UCSD-AML1 (cell line): ENCODE measurements at regions not wholly inside any gene's neighbourhood (a gene's known extent, or its start where the extent isn't known, plus 50 kb on each side); places are given as distances from the start of the nearest gene placed in this dataset.
A peak's percentile ranks its signal among the peaks of the same experiment; 100 is the strongest.
"Not testable (repeated sequence)": the region's sequence is repeated elsewhere in the genome, so short reads cannot be mapped to it uniquely, and the experiment has no call there.

Experiments
- DNase-seq: peaks from one replicate; lab custom pipeline; 2025; ENCODE audit not compliant: unreplicated experiment; lab: John Stamatoyannopoulos, UW

DNA sequence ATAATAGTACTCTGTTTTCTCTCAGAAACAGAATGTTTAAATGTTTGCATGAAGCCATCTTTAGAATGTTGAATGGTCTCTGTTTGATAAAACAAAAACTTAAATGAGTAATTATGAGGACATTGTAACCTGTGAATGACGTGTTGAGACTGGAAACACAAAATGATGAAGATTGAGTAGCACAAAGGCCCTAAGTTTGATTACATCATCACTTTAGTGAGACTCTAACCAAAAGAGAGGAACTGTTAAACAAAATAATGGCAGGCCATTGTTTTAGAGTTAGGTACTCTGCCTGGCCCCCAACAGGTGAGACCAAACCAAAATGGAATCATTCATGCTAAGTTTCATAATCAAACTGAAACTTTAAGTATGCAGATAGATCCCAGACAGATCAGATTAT is 1561.7 kb upstream of the SLC39A10 start:
- DNase-seq, result no peak

DNA sequence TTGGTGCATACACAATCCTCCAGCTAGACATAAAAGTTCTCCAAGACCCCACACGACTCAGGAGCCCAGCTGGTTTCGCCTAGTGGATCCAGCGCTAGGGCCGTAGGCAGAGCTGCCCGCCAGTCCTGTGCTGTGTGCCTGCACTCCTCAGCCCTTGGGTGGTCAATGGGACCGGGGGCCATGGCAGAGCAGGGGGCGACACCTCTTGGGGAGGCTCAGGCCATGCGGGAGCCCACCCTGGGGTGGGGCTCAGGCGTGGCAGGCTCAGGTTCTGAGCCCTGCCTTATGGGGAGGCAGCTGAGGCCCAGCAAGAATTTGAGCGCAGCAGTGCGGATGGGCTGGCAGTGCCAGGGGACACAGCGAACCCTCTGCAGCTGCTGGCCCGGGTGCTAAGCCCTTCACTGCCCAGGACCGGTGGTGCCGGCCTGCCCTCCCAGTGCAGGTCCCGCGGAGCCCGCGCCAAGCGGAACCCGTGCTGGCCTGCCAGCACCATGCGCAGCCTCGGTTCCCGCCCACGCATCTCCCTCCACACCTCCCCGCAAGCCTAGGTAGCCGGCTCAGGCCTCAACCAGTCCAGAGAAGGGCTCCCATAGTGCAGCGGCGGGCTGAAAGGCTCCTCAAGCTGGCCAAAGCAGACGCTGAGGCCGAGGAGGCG is 1566.6 kb upstream of the SLC39A10 start:
- no peak for DNase-seq

DNA sequence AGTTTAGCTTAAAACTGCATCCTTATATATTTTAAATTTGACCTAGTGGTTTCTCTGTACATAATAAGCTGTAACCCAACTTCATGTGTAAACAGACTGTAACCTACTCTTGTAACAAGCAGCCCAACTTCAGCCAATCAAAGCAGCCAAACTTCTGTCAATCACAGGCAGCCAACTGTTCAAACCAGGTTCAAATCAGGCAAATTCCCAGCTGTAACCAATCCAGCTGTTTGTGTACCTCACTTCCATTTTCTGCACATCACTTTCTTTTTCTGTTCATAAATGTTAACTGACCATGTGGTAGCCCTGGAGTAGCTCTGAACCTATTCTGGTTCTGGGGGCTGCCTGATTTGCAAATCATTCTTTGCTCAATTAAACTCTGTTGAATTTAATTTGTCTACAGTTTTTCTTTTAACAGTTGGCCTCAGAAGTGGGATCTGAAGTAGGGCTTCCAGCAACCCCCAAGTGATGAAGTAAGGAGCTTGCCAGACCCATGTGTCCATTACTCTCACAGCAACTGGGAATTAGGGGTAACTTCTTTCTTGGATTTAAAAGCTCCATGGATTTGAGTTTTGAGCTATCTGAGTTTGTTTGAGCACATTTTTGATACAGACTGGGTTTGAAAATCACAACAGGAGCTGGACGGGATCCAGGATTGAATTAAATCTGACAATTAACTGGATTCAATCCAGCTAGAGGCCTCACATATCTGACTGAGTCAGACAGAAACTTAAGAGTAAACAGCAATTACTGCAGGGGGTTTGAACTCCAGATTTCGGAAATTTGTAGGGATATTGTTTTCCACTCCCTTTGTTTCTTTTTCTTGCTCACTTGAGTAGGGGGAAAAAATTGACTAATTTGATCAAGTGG is 1569.7 kb upstream of the SLC39A10 start:
- no peak for DNase-seq

DNA sequence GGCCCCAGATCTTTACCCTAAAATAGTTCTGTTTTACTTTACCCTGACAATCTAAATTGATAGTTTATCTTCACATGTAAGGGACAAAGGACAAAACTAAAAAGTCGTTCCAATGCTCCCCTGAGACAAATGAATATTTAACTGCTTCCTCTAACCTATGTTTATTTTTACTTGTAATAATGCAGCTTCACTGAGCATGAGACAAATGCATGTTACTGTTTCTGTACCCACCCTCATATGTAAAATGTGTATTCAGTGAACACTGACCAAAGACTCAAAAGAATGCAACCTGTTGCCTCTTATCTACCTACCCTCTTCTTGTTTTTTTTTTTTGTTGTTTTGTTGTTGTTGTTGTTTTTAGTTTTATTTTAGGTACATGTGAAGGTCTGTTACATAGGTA is 1570.9 kb upstream of the SLC39A10 start:
- DNase-seq, result no peak

DNA sequence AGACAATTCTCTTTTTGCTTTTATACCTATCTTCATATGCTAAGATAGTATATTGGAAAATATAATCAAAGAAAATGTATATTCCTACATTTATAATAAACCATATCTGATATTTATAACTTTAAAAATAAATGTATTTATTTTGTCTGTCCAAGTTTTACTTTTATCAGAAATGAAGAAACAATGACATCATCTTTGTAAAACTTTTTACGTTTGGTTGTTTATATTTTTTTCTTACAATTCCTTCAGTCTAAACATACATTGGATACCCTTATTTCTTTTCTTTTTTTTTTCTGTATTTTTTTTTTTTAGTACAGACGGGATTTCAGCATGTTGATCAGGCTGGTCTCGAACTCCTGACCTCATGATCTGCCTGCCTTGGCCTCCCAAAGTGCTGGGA is 1577.0 kb upstream of the SLC39A10 start:
- no peak for DNase-seq

DNA sequence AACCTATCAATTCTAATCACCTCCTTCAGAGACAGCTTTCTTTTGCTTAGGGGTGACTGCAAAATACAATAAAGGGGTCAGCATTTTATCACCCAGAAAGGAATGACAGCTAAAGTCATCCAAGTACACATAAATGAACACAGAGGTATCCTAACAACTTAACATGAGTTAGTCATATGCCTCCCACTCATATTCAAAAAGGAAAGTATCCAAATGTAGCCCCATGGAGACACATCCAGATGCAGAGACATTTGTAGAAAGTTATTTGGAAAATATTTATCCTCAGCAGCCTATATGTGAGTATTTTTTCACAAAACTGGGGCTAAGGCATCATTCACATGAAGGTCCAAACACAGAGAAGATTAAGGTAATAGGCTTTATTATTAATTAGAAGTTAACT is 1579.7 kb upstream of the SLC39A10 start:
- no peak for DNase-seq

DNA sequence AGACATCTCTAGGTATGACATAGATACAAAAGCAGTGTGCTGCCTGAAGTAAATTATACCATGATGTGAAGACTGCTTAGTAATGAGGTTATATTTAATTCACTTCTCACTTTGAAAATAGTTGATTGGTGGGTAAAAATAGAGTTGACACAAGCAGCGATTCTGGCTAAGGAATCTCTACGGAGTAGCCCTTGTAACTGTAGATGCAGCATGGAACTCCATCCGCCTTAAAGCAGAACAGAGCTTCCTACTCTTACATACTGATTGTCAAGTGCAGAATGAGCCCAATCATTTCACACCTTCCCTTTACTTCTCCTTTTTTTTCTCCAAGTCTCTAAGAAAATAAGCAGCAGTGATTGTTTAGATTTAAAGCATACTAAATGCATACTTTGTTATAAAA is 1594.6 kb upstream of the SLC39A10 start:
- no peak for DNase-seq

DNA sequence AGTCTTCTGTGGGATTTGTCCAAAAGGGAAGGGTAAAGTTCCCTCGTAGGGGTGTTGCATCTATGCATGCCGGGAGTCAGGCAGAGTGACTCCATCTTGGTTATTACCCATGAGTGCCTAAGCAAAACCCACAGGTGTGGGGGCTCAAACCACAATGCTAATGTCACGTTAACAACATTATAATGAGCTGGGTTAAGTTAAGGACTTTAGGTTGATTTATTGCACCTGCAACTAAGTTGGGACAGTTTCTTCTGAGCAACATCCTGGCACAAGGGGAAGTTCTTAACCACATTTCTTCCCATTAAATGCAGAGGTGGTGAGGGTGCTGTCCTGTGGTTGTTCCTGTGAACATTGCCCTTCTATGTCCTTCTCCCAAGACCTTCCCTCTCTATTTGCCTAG is 1596.8 kb upstream of the SLC39A10 start:
- peak; percentile 29 for DNase-seq

DNA sequence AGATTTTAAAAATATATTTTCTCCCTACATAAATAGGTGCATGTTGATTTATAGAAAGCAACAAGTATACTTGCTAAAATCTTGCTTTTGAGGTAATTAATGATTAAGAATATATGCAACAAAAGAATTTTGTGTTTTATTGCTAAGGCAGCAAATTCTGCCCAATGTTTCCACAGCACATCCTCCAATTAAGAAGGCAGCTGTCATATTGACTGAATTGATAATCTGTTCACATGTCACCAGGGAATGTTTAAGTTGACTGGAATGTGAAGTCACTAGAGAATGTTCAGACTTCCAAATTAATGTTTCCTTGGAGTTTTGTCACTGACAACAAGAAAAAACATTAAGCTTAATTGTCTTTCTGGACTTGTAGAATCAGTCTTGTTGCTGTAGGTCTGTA is 1602.7 kb upstream of the SLC39A10 start:
- no peak for DNase-seq

DNA sequence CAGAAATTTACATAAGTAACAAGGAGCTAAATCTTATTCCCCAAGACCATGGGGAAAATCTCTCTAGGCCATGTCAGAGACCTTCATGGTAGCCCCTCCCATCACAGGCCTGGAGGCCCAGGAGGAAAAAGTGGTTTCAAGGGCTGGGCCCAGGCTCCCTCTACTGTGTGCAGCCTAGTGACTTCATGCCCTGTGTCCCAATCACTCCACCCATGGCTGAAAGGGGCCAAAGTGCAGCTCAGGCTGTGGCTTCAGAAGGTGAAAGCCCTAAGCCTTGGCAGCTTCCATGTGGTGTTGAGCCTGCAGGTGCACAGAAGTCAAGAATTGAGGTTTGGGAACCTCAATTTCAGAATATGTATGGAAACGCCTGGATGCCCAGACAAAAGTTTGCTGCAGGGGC is 1612.7 kb upstream of the SLC39A10 start:
- DNase-seq, result no peak

DNA sequence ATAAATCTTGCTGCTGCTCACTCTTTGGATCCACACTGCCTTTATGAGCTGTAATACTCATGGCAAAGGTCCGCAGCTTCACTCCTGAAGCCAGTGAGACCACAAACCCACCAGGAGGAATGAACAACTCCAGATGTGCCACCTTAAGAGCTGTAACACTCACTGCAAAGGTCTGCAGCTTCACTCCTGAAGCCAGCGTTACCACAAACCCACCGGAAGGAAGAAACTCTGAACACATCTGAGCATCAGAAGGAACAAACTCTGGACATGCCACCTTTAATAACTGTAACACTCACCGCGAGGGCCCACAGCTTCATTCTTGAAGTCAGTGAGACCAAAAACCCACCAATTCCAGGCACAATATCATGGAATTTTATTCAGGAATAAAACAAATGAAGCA is 1635.9 kb upstream of the SLC39A10 start:
- not testable (repeated sequence) for DNase-seq

DNA sequence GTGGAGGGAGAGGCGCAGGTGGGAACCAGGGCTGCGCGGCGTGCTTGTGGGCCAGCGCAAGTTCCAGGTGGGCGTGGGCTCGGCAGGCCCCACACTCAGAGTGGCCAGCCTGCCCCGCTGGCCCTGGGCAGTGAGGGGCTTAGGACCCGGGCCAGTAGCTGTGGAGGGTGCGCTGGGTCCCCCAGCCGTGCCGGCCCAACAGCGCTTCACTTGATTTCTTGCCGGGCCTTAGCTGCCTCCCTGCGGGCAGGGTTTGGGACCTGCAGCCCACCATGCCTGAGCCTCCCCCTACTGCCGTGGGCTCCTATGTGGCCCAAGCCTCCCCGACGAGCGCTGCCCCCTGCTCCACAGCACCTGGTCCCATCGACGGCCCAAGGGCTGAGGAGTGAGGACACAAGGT is 1636.9 kb upstream of the SLC39A10 start:
- DNase-seq, result no peak

DNA sequence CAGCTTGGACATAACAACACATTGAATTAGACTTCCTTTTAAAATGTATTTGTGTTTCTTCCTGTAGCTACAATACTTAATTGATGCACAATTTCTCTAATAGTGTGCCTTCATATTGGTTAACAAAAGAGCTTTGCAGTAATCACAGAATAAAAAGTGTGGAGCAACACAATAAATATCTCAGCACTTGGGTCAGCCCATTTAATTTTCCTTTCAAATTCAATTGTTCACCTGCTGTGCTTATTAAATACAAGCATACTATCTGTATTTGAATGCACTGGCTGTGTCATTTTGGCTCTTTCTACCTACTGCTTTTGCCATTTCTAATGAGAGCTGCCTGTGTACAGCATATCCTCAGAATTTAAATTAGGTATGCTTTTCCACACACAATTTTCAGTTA is 1641.3 kb upstream of the SLC39A10 start:
- no peak for DNase-seq

DNA sequence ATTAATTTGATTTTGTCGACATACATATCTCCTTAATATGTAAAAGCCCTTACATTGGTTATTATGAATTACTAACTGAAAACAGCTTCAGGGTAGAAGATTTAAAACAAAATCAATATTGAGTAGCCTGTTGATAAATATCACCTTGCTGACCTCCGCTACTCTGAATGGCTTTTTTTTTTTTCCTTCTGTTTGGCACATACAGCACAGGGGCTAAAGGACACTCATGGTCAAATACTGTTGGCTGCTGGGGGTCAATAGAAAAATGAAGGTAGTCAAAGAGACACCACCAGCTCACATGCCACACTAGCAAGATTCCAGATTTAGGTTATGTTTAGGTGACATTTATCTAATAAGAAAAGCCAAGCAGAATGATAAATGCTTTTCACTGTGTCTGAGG is 1642.4 kb upstream of the SLC39A10 start:
- no peak for DNase-seq

DNA sequence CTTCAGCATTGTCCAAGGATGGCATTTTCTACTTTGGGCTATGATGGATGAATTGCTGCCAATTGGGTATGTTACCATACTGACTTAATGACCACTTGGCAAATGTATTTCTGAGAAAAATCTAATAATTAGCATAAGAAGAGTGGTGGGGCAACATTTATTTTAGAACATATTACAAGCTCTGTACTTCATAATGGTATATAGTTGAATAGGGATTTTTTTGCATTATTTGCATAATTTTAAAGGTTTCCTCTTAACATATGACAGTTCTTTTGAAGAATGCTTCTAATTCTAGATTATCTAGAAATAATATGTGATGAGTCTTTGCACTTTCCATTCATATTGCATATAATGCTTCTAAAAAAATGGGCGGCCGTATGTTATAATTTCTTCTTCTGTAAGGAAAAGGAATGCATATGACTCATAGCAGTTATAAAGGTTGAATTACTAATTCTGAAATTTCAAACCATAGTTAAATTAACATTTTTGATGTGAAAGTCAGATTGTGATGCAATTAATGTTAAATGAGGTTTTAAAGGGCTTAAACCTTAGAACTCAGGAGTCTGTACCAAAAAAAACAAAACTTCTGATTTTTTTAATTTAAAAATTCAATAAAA is 1652.3 kb upstream of the SLC39A10 start:
- no peak for DNase-seq

DNA sequence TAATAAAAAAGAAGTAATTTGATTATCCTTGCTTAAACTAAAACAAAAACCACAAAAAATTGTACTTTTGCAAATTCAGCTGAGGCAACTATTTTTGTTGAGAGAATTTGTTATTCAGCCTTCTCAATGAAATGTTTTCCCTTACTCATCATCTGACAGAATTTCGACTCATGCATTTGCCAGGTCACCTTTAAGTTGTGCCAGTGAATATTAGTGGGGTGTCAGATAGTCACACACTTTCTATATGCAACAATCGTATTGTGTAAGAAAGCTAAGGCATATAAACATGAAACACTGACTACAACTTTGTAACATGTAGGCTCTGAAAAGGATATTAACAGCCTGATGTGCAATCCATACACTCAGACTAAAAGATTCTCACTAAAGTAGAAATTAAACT is 1653.1 kb upstream of the SLC39A10 start:
- no peak for DNase-seq

DNA sequence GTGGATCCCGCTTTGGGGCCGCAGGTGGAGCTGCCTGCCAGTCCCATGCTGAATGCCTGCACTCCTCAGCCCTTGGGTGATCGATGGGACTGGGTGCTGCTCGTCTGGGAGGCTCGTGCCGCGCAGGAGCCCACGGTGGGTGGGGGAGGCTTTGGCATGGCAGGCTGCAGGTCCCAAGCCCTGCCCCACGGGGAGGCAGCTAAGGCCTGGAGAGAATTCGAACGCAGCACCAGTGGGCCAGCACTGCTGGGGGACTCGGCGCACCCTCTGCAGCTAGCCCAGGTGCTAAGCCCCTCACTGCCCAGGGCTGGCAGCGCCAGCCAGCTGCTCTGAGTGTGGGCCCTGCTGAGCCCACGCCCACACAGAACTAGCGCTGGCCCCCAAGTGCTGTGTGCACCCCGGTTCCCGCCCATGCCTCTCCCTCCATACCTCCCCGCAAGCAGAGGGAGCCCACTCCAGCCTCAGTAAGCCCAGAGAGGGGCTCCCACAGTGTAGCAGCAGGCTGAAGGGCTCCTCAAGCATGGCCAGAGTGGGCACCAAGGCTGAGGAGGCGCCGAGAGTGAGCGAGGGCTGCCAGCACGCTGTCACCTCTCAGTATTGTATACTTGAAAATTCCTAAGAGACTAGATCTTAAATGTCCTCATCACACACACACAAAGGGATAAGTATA is 1654.2 kb upstream of the SLC39A10 start:
- DNase-seq, result no peak

DNA sequence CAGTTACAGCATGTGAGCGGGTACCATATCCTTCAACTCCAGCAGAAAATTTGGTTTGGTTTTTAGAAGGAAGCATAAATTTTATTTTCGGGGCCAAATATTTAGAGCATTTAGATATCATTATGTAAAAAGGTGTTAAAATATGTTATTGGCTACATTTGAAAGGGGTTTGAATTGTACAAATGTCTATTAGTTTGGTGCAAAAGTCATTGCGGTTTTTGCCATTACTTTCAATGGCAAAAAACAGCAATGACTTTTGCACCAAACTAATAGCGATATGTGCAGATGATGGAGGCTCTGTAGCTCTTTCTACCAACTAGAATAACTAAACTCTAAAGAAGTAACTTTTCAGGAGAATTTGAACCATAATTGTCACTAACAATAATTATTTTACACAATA is 1666.2 kb upstream of the SLC39A10 start:
- no peak for DNase-seq

DNA sequence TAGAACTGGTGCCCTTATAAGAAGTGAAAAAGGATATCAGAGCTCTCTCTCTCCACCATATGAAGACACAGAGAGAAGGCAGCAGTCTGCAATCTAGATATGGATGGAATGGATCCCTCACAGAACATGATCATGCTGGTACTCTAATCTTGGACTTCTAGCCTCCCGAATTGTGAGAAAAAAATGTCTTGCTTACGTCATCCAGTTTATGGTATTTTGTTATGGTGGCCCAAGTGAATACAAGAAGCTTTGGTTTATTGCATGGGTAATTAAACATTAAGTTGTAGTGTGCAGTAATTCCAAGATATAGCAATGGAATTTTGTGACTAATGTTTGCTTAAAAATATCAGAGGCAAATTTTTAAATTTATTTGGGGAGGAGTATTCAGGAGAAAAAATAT is 1667.4 kb upstream of the SLC39A10 start:
- DNase-seq, result no peak

DNA sequence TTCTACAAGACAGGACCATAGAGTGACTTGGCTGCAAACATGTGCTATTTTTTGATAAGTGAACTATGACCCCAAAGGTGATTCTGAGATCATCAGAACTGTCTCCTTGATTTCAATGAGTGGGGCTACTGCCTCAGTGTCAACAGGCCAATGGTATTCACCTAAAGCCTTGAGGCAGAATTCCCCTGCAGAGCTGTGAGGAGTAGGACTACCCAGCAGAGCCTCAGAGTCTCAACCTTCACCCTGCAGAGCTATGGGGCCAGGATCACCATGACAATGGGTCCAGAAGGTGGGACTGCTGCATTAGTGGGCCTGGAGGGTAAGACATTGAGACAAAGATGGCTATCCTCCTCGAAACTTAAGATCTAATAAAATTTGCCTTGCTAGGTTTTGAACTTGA is 1668.2 kb upstream of the SLC39A10 start:
- peak; percentile 1 for DNase-seq

DNA sequence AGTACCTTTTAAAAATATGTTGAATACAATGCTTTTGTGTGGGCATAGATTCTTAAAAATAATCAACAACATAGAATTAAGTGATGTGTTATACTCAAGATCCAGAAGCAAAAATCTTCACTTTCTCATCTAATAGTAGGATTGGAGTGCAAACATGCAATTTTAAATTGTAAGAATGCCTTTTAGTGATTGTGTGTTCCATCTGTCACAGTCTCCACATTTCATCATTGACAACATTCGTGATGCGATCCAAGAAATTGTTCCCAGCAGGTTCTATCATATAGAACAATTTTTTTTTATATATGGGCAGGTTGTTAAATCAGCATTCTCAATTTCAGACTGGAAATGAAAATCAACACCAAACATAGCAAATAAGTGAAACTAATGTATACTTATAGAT is 1671.8 kb upstream of the SLC39A10 start:
- DNase-seq, result no peak

DNA sequence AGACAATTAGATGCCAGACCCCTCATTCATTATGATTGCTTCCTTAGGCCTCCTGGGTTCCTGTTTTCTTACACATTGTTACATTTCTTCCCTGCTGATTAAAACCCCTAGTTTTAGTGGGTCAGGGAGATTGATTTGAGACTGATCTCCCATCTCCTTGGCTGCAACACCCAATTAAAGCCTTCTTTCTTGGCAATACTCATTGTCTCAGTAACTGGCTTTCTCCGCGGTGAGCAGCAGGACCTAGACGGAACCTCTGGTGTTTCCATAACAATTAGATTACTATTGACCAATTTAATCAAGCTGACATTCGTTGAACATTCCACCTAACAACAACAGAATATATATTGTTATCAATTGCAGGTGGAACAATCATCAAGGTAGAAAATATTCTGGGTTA is 1676.4 kb upstream of the SLC39A10 start:
- no peak for DNase-seq
